NCI-H510A (cell line): ENCODE measurements at regions not wholly inside any gene's neighbourhood (a gene's known extent, or its start where the extent isn't known, plus 50 kb on each side); places are given as distances from the start of the nearest gene placed in this dataset.
A peak's percentile ranks its signal among the peaks of the same experiment; 100 is the strongest.

Experiments
- DNase-seq: peaks from one replicate; lab custom pipeline; 2025; lab: John Stamatoyannopoulos, UW

DNA sequence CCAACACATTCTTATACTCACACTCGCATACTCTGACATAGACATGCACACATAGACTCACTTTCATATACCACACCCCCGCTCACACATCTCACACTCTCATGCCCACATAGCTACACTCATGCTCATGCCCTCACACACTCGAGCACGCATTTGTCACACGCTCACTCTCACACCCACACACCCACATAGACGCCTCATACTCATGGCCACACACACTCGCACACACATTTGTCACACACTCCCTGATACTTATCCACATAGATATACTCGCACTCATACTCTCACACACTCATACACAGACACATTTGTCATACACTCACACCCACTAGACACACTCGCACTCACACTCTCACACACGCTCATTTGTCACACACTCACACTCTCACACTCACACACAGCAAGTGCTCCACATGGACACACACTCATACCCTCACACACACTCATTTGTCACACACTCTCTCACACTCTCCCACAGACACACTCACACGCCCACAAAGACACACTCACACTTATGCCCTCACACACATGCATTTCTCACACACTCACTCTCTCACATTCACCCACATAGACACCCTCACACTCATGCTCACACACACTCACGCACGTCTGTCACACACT, 50.9 kb downstream of the TNP1 start:
- no peak for DNase-seq

DNA sequence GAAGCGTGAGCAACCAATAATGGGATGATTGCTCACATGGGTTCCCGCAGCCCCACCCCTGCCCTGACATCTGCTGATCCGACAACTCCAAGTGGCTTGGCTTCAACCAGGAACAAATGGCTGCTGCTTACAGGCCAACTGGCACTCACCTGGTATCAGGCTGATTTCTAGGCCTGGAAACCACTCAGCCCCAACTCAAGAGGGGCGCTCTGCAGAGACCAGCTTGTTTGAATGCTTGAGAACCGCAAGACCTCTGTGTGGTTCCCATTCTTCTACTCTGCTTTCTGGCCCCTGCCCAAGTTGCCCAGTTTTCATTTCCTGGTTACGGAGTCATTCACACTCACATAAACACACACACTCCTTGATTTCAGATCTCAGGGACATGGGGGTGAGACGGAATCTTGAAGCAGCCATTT, 52.0 kb downstream of the TNP1 start:
- peak; percentile 75 for DNase-seq

DNA sequence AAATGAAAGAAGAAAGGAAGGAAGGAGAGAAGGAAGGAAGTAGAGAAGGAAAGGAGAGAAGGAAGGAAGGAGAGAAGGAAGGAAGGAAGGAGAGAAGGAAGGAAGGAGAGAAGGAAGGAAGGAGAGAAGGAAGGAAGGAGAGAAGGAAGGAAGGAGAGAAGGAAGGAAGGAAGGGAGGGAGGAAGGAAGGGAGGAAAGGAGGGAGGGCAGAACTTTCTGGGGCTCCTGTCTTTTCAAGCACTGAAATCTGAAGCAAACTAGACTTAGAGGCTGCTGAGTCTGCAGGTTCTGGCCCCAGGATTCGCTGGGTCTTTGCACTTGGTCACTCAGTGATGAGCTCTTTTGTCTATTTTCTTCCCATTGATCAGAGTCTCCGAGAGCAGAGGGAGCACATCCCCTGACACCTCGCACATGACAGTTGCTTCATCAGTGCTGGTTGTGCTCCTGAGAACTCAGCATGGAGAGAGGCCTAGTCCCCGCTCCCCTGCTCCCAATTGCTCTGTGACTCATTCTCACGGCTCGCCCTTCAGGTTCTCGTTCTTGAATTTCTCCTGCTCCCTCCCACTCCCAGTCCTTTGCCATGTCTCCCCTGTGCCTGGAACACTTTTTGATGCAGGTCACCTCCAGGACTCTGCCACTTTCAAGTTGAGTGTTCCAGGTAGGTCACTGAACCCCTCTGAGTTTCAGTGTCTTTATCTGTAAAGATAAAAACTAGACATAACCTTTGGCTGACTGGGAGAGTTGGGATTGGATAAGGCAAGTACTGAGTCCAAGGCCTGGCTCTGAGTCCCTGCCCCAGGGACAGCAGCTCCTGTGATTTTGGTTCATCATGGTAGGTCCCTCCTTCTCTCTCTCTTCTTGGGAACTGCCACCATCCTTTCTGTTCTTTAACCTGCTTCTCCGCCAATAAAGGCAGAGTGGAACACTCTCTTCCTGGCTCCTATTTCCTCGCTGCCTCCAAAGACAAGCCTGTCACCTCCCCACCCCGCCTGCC, 55.2 kb downstream of the TNP1 start:
- DNase-seq = no peak

DNA sequence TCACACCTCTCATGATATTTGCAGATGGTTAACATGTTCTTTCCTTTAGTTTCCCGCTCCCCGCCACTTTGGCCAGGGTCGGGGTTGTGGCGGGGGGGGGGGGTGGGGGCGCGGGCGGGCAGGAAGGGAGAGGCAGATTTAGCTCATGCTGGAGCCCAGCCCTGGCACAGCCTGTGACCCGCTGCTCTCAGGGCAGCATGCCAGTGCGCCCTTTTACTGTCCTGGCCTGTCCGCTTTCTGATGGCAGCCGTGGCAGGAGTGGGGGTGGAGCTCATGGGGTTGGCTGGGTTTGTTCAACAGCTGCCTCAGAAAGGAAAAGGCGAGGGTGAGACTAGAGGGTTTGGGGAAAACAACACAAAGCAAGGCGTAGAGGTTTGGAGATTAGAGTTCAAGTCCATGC, 56.1 kb downstream of the TNP1 start:
- DNase-seq = no peak

DNA sequence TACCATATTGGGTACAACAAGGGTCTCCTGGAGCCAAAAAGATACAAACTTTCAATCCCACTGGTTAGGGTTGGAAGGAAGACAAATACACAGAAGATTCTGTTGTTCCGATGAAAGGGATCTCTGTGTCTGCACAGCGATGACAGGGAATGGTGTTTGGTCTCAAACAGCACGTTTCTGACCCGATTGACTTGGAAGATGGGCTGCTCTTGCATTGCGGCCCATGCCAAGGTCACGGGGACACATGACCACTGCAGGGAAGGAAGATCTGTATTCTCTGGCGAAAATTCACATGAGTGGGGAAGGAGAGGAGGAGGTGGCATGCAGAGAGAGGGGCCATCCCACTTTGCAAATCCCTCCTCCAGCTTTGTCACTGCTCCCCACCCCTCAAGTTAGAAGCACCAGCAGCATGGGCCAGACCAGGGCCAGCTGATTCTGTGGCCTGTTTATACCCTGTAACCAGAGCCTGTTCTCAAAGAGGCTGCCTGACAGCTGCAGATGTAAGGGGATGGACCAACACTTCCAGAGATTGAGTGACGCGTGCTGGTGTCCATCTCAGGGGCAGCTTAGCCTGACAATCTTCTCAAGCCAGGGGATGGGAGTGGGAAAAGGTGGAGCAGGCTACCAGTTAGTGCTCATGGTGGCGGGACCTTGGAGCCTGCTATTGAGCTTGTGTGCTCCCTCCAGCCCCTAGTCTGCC, 57.2 kb downstream of the TNP1 start:
- DNase-seq = peak; percentile 14

DNA sequence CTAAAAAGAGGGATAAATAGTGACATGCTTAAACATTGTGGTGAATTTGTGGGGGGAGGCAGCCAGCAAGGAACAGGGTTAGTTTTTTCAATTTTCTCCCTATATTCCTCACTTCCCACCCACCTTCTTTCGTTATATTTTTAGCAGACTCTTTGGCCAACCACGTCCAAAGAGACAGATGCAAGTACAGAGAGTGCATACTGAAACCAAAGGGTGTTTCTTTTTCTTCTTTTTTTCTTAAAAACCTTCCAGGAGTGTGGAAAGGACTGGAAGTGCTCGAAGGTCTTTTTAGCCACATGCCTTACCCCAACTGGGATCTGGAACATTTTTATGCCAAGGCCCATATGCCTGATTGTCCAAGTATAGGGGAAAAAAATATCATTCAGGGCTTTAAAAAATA, 59.0 kb downstream of the TNP1 start:
- DNase-seq = no peak

DNA sequence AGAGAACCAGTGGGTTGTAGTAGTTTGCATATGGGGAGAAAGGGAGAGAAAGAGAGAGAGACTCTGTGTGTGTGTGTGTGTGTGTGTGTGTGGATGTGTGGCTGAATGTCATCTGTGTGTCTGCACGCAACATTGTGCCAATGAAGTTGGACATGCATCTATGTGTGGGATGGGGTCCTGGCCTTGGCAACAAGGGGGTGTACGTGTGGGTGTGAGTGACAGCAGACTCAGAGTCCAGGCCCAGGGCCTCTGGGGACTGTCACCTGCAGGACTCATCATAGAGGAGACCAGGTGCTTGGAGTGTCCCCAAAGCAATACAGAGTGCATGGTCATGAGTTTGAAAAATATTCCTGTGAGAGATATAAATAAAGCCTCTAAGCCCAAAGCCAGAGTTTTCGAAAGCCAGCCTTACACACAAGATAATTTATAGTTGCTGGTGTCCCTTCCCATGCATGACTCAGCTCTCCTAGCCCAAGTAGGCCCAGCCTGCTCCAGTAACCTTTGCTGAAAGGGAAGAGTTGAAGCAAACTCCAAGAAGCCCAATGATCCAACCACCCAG, 59.9 kb downstream of the TNP1 start:
- no peak for DNase-seq

DNA sequence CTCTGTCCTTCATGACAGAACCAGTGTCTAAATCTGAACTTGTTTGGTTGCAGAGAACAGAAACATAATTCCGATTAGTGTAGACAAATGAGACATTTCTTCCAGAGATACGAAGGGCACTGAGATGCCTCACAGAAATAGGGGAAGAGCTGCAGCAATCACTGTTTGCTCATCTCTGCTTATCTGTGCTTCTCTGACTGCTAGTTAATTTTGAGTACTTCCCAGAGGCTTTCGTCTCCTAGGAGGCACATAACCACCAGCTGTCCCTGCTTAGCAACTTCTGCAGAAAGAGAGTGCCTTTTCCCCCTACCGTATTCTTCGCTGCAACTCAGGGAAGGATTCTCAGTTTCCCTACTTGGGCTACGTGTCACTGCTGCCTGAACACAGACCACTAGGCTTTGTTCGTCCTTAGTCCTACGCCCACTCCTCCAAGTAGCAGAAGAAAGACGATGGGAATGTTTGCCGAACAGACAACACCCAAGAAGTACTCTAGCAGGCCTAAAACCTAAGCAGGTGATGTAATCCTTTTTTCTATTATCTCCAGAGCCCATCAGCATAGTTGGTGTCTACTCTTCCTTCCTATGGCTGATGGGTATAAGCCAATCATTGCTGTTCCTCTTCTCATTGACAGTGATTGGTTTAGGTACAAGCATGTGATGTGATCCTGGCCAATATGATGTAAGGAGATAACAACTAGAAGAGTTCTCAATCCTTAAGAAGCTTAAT, 63.6 kb downstream of the TNP1 start:
- no peak for DNase-seq

DNA sequence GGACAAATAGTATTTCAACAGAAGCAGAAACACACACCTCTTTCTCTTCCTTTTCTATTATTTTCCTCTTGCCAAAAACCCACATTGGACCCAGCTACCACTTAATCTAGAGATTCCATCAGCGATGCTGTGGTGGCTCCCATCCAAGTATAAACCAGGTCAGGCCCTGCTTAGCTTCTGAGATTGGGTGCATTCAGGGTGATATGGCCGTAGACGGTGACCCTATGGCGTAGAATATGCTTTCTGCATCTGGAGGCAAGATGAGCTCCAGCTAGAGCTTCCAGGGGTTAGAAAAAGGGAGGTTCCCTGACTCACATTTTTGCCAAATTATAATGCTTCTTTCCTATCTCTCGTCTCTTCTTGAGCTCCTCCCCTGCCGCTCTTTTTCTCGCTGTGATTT, 66.5 kb downstream of the TNP1 start:
- no peak for DNase-seq

DNA sequence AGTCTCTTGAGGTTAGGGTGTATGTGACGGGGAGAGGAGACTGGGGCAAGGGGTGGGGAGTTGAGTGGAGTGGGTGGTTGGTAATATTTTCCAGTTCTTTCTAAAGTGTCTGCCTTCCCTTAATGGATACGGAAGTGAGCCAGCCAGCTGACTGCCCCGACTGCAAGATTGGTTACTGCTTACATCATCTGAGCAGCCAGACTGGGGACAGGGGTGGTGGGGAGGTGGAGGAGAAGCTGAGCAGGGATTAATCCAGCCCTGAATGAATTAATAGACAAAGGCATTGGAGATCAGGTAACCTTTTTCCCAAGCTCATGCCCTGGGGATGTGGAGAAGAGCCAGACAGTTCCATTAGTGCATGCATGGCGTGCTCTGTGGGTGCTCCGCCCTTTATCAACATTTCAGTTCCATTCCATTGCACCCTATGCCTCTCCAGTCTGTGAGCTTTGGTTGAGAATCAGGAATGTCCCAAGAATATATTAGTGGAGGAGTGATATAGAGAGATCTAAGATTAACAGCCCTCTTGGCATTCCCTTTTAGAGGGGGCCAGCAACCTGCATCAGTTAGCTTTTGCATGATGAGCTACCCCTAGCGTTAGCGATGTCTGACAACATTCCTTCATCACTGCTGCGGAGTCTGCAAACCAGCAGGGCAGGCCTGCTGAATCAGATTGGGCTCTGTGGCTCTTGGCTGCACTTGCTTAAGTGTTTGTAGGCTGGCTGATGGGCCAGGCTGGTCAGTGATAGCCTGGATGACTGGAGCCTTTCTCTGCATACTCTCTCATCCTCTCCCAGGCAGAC, 67.4 kb downstream of the TNP1 start:
- DNase-seq = peak; percentile 29

DNA sequence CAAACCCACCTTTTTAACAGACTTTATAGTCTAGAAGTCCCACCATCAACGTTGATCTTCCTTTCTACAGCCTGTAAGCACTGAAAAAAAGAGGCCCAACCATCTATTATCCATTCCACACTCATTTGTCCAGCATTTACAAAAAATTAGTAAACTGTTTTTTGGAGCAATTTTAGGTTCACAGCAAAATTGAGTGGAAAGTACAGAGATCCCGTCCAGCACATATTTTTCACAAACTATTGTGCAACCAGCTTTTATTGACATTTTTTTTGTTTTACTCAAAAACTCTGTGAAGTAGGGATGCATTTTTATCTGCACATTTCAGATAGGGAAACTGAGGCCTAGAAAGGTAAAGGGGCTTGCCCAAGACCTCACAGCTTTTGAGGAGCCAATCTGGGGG, 68.6 kb downstream of the TNP1 start:
- no peak for DNase-seq

DNA sequence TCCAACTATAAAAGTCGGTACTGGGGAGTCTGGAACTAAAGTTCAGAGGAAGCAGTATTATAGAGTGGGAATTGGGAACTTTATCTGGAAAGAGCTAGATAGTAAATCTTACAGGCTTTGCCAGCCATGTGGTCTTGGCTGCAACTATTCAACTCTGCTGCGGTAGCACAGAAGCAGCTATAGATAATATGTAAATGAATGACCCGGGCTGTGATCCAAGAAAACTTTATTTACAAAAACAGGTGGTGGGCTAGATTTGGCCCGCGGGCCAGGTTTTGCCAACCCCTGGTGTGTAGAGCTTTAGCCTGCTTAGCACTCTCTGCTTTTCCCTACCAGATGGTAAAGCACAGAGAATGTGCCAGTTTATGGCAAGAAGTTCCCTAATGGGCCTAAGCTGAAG, 70.8 kb downstream of the TNP1 start:
- no peak for DNase-seq

DNA sequence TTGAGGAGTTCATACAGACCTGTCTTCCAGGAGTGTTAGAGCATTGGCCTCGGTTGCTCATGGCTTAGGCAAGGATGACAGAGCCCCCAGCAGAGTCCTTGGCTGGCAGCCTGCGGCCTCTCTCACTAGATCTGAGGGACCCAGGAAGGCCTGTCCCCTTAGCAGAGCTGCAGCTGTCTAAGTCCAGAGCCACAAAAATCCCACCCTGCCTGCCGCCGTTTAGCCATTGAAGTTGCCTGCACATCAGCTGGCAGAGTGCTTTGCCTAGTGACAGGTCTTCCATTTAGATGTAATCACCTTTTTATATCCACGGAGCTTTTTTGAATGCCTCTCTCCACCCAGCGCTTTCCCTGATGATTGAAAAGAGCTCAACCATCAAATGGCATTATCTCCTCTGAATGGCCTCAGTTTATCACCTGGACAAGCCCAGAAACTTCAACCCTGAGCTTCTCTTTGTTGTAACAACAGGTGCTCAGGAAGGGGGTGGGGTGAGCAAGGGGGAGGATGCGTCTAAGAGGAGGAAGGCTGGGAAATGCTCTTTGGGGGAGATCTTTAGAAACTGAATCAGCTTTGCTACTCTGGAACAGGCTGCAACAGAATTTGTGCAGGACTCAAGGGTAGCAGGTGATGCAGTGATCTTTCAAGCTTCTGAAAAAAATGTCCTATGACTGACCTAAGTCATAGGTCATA, 71.9 kb downstream of the TNP1 start:
- DNase-seq = no peak

DNA sequence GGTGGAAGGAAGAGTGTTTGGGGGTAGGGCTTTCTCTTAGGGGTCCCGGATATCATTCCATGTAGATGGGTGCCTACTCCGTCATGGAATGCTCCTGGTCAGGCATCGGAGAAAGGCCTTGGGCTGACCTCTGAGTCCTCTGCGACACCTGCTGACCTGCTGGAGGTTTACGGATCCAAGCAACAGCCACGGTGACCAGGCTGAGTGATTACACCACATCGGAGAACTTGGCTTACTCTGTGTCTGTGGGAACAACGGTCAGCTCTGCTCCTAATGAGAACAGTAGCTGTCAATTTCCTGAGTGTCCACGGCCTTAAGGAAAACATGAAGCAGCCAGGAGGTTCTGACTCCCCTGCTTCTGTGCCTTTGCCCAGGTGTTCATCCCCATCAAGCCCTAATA, 73.2 kb downstream of the TNP1 start:
- no peak for DNase-seq

DNA sequence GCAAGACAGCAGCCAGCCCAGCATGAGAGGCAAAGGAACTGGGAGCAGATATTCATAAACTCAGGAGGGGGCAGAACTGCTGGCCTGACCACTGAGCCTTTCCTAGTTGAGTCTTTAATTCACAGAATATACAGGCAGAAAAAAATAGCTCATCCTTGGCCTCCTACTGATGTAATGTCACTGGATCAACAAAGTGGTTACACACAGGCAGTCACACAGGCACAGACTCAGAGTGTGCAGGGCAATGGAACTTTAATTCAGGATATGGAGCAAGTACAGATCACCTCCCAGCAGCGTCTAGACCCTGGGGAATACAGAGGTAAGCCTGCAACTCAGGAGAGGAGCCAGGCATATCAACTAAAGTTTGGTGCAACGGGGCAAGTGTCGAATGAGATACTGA, 75.4 kb downstream of the TNP1 start:
- no peak for DNase-seq

DNA sequence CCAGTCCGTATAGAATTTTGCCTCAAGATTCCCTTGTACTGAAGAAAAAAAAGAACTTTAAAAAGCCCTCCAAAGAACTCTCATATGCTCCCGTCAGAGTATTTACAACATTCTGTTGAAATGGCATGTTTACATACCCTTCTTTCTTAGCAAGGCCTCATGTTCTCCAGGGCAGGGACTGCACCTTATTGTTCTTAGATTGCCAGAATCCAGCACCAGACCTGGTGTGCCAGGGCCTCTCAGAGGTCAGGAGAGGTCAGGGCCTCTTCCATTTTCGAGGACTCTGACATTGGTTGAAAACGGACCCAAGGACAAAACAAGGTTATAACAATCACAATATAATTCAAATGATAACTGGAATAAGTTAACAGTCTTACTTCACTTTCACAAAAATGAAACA, 78.2 kb downstream of the TNP1 start:
- no peak for DNase-seq

DNA sequence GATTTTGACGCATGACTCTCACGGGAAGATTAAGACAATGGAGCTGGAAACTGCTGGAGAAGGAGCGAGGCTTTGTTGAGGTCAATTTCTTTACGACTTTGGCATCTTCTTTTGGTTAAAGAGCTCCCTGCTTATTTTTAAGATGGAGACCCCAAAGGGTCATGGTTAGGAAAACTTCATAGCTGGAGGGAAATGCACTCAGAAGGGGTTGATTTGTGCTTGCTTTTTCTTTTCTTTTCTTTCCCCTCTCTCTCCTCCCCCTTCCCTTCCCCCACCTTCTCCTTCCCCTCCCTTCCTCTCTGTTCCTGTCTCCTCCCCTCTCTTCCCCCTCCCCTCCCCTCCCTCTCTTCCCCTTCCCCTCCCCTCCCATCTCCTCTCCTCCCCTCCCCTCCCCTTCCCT, 79.0 kb downstream of the TNP1 start:
- DNase-seq = no peak

DNA sequence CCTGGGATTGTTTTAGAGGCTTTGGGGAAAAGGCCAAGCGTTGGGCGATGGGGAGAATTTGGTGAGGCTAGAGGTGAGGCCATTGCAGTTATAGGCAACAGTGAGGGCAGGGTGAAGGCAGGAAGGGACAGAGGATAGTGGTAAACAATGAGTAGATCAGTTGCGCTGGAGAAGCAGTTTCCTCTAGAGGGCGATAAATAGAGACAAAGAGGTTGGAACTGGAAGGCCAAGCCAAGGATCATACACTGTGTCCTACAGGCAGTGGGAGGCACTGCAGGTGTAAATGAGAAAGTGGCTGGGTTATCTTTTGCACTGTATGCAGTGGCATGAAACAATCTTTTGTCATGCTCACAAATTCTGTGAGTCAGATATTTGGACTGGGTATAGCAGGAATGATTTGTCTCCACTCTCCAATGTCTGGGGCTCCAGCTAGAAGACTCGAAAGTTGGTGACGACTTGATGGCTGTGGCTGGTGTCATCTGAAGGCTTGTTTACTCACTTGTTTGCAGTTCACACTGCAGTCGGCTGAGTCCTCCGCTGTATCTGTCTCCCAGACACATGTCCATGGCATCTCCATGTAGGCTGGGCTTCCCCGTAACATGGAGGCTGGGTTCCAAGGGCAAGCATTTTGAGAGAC, 82.1 kb downstream of the TNP1 start:
- peak; percentile 85 for DNase-seq

DNA sequence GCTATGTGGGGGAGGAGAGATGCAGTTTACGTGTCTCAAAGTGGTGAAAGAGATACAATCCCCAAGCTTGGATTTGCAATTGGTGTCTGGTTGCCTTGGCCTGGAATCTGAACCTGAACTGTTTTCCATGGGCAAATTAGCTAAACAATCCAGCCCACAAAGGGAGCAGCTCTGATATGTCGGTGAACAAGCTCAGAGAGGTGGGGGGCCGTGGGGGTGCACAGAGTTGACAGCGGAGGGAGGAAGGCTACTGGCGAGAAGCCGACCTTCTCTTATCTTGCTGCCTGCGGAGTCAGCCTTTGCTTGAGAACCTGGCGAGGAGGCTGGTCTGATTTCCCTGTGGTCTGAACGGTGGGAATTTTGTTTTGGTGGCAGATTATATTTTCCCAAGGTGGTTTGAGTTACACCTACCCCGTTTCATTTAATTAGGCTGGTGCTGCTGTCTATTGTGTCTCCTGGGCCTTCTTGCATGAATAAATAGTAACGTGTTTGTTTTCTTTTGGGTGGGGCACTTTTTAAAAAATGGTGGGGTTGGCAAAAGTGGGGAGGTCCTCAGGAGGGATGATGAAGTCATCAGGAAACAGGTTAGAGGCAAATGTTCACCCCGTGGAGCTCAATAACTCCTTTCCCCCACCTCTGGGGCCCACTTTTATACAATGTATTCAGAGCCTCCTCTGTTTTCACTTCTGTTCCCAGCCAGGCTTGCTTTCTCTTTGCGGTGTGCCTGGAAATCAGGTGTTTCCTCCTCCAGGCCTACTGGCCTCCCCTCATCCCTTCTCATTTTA, 80.9 kb upstream of the IGFBP5 start:
- peak; percentile 51 for DNase-seq
